ENCODE measurements at regions not wholly inside any gene's neighbourhood (a gene's known extent, or its start where the extent isn't known, plus 50 kb on each side); places are given as distances from the start of the nearest gene placed in this dataset.
A peak's percentile ranks its signal among the peaks of the same experiment; 100 is the strongest.

DNA sequence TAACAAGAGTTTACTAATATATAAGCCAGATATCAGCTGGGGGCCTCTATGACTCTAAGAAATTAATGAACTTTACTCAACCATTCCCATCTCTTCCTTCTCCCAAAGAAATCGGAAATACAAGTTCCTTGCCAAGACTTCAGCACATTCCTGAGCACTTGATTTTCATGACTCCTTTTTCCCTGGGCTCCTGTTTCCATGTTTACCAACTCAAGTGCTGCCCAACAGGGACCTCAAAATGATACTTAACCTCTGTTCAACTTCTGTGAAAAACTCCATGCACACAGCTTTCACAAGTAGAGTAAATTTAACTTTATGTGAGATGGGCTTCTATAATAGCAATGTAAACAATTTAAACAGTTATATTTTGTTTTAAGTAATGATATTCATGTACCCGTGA is 315.8 kb upstream of the CDIN1 start:
- Mint-ChIP-seq H3K36me3 (no peaks in the 10 kb centered on the region), H3K4me1 (no peaks in the 10 kb centered on the region), H3K9me3 (peaks cover 0 to 5% of the 10 kb centered on the region in 2 donors), H3K27ac (no peak overlapping the region), H3K4me3 (no peak overlapping the region), H3K27me3 (no peaks in the 10 kb centered on the region)
- no peak for ATAC-seq (replicated peaks)
- DNase-seq, result no peak

DNA sequence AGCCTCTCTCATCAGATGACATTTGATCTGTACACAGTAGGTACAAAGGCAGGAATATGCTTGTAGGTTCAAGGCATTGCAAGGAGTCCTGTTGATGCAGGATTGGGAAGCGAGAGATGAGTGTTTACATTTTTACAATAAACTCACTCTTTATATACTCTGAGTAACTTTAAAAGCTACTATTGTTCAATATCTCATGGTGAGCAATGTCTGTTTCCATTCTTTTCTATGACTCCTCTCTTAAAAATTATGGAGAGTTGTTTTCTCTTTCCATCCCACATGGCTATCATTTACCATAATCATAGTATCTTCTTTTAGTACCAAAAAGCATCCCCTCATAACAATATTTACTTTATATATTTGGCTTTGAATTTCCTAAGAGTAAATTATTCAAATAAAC is 314.0 kb upstream of the CDIN1 start:
- Mint-ChIP-seq H3K27ac (no peak overlapping the region), H3K4me1 (no peaks in the 10 kb centered on the region)
- no peak for ATAC-seq (replicated peaks)

DNA sequence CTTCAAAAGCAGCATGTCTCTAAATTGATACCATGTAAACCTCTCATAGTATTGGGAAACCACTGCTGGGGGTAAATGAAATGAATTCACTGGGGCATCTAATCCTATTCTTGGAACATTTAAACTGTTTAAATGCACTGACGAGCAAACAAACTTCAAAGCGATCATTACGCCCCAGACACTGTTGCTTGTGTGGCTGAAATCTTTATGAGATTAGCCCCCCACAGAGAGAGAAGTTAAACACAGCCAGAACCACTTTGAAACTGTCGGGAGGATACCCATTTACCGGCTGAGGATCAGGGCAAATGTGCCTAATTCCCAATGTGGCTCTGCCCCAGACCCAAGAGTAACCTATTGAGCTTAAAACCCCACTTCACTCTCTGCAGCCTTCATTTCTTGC is 308.4 kb upstream of the CDIN1 start:
- no peaks in the 10 kb centered on the region for H3K27me3 Mint-ChIP-seq
- no peak overlapping the region for H3K27ac Mint-ChIP-seq
- H3K4me3 Mint-ChIP-seq, result no peak overlapping the region
- no peak for ATAC-seq (replicated peaks)
- DNase-seq, result no peak
- H3K9me3 Mint-ChIP-seq, result peaks cover 0 to 3% of the 10 kb centered on the region in 2 donors
- no peaks in the 10 kb centered on the region for H3K4me1 Mint-ChIP-seq
- no peaks in the 10 kb centered on the region for H3K36me3 Mint-ChIP-seq

More for the DNA sequence above, 314.0 kb upstream of the CDIN1 start:
- H3K36me3 Mint-ChIP-seq, result no peaks in the 10 kb centered on the region
- H3K27me3 Mint-ChIP-seq, result no peaks in the 10 kb centered on the region
- peaks cover 0 to 5% of the 10 kb centered on the region in 2 donors for H3K9me3 Mint-ChIP-seq
- DNase-seq, result no peak
- H3K4me3 Mint-ChIP-seq, result no peak overlapping the region

DNA sequence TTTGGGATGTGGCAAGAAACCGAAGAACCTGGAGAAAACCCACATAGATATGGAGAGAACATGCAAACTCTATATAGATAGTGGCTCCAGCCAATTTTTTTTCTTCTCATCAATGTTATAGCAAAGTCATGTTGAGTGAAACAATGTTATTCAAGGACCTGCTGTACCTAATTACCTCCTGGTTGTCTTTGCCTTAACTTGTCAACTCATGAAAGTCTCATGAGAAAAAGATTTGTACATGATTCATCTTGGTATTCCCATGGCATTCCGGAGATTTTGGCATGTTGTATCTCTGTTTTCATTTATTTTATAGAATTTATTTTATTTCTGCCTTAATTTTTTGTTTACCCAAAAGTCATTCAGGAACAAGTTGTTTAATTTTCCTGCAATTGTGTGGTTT is 303.8 kb upstream of the CDIN1 start:
- ATAC-seq (replicated peaks) (no peak), DNase-seq (no peak)
- Mint-ChIP-seq H3K4me3 (no peak overlapping the region), H3K4me1 (no peaks in the 10 kb centered on the region), H3K36me3 (no peaks in the 10 kb centered on the region), H3K9me3 (peaks cover 10 to 18% of the 10 kb centered on the region in 2 donors), H3K27me3 (no peaks in the 10 kb centered on the region), H3K27ac (peak overlapping the region; percentile 17)

DNA sequence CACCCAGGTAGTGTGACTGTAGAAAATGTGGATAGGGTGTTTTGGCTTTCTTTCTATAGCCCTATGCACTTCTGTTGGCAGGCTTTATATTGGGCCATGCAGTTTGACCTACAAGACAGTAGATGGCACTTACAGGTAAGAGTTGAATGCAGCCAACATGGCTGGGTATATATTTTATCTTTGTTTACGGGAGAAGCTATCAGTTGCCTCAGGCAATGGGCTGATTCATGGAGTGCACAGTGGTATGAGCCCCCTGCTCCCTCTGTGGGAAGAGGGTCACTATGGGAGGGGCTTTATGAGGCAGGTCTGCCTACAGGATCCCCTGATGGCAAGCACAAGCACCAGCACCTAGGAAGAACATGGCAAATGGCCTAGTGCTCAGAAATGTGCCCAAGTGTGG is 301.2 kb upstream of the CDIN1 start:
- Mint-ChIP-seq H3K27me3 (no peaks in the 10 kb centered on the region), H3K27ac (no peak overlapping the region), H3K4me3 (no peak overlapping the region), H3K36me3 (no peaks in the 10 kb centered on the region), H3K4me1 (no peaks in the 10 kb centered on the region), H3K9me3 (peaks cover 10 to 18% of the 10 kb centered on the region in 2 donors)
- ATAC-seq (replicated peaks) (no peak), DNase-seq (no peak)

DNA sequence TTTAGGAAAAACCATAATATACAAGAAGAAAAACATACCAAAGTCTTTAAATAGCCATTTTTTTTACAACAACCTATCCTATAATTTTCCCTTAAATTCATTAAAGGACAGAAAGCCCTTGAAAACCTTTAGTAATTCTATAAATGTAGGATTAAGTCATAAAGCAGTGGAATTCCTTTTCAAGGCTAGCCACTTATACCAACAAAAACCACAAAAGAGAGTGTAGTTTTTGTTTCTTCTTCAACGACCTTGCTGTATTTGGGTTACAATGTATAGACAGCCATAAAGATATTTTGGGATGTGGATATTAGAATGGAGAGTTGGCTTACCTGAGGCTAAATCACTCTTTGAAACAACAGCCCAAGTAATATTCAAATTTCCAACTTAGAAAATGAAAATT is 296.6 kb upstream of the CDIN1 start:
- no peak overlapping the region for H3K4me3 Mint-ChIP-seq
- DNase-seq, result no peak
- peaks cover 6 to 12% of the 10 kb centered on the region in 2 donors for H3K9me3 Mint-ChIP-seq
- no peak for ATAC-seq (replicated peaks)
- H3K4me1 Mint-ChIP-seq, result no peaks in the 10 kb centered on the region
- no peaks in the 10 kb centered on the region for H3K27me3 Mint-ChIP-seq
- no peaks in the 10 kb centered on the region for H3K36me3 Mint-ChIP-seq
- H3K27ac Mint-ChIP-seq, result no peak overlapping the region

DNA sequence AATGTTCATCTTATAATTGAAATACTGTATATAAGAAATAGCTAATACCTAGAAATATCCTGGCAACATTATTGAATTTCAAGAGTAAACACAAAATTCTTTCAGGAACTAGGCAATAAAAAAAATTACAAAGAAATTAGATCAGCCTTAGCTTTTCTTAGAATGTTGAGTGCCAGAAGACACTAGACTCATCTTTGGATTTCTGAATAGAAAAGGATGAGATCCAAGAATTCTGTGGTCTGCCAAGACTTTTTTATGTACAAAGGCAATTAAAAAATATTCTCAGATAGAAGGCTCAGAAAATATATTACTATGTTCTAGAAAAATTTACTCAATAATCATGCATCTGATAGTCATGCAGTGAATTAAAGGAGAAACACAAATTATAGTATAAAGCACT is 294.5 kb upstream of the CDIN1 start:
- DNase-seq (no peak), ATAC-seq (replicated peaks) (no peak)
- peaks cover 6 to 8% of the 10 kb centered on the region in 2 donors for H3K9me3 Mint-ChIP-seq
- peaks cover 0 to 3% of the 10 kb centered on the region in 2 donors for H3K27me3 Mint-ChIP-seq
- no peak overlapping the region for H3K4me3 Mint-ChIP-seq
- no peak overlapping the region for H3K27ac Mint-ChIP-seq
- H3K36me3 Mint-ChIP-seq, result no peaks in the 10 kb centered on the region
- H3K4me1 Mint-ChIP-seq, result no peaks in the 10 kb centered on the region

DNA sequence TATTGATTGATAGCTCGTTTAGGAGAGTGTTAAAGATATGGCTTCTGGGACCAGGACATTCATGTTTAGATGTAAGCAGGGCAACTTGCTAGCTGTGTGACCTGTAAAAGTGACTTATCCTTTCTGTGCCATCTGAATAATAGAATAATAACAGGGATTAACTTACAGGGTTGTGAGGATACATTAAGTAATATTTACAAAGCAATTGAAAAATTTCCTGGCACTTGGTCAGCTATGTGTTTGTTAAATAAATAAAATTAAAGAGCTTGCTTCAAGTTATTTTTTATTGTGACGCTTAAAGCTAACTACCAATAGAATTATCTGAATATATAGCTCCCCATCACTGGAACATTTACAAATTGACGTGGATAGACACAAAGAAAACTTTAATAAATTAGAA is 287.9 kb upstream of the CDIN1 start:
- Mint-ChIP-seq H3K9me3 (peaks cover 4 to 6% of the 10 kb centered on the region in 2 donors), H3K4me3 (no peak overlapping the region), H3K4me1 (no peaks in the 10 kb centered on the region), H3K27ac (no peak overlapping the region), H3K27me3 (peaks cover 0 to 3% of the 10 kb centered on the region in 2 donors), H3K36me3 (no peaks in the 10 kb centered on the region)
- no peak for DNase-seq
- no peak for ATAC-seq (replicated peaks)

DNA sequence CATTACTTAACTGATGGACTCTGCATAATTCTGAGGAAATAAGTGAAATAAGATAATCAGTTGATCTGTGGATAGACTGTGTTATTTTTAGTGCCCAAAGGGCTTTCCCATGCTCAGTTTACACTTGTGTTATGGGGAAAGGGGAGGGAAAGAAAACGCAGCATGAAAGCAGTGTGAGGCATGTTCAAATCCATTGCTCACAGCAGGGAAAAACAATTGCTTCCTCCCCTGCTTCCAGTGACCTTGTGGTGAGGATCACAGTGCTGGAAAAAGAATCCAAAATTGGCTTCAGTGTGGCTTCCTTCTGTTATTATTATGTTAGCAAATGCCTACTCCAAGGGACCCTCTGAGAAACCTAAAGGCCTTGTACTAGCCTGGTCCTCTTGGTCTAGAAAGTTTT is 285.1 kb upstream of the CDIN1 start:
- H3K9me3 Mint-ChIP-seq, result peaks cover 0 to 3% of the 10 kb centered on the region in 2 donors
- H3K27me3 Mint-ChIP-seq, result peaks cover 0 to 2% of the 10 kb centered on the region in 2 donors
- H3K27ac Mint-ChIP-seq, result no peak overlapping the region
- no peak overlapping the region for H3K4me3 Mint-ChIP-seq
- DNase-seq (no peak), ATAC-seq (replicated peaks) (no peak)
- no peaks in the 10 kb centered on the region for H3K36me3 Mint-ChIP-seq
- H3K4me1 Mint-ChIP-seq, result no peaks in the 10 kb centered on the region

DNA sequence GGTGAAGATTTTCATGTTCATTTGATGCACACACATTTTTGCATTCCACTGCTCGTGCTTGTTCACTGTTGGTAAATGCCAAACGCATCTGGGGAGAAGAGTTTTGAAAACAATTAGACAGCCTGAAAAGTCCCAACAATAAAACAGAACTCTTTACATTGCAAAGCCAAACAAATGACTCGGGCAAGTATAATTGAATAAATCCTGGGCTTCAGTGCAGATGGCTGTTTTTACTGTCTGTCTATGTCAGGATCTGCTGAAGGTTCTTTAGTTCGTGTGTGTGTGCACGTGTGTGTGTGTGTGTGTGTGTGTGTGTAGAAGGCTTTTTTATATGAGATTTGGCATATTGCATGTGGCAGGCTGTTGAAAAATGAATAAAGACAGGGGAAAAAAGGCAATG is 277.5 kb upstream of the CDIN1 start:
- Mint-ChIP-seq H3K27ac (no peak overlapping the region), H3K27me3 (no peaks in the 10 kb centered on the region), H3K4me1 (no peaks in the 10 kb centered on the region), H3K9me3 (peaks cover 0 to 1% of the 10 kb centered on the region in 2 donors), H3K36me3 (no peaks in the 10 kb centered on the region), H3K4me3 (no peak overlapping the region)
- DNase-seq (no peak), ATAC-seq (replicated peaks) (no peak)

DNA sequence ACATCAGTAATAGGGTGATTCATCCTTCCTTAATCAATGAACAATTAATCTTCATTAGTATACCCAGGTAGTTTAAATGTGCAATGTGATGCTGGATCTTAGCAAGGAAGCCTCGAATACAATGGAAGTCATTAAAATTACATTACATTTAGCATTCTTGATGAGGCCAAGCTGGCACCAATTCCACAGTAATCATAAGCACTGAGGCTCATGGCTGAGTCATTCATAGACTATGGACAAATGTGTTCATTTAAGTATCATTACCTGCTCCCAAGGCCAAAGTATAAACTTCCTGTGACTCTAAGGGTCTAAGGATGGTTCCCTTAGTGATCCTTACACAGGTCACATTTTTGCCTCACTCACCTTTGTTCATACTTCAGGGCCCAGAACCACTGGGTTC is 266.4 kb upstream of the CDIN1 start:
- Mint-ChIP-seq H3K4me1 (no peaks in the 10 kb centered on the region), H3K9me3 (peaks cover 0 to 2% of the 10 kb centered on the region in 2 donors), H3K27ac (no peak overlapping the region), H3K27me3 (no peaks in the 10 kb centered on the region), H3K36me3 (no peaks in the 10 kb centered on the region), H3K4me3 (no peak overlapping the region)
- DNase-seq (no peak), ATAC-seq (replicated peaks) (no peak)

DNA sequence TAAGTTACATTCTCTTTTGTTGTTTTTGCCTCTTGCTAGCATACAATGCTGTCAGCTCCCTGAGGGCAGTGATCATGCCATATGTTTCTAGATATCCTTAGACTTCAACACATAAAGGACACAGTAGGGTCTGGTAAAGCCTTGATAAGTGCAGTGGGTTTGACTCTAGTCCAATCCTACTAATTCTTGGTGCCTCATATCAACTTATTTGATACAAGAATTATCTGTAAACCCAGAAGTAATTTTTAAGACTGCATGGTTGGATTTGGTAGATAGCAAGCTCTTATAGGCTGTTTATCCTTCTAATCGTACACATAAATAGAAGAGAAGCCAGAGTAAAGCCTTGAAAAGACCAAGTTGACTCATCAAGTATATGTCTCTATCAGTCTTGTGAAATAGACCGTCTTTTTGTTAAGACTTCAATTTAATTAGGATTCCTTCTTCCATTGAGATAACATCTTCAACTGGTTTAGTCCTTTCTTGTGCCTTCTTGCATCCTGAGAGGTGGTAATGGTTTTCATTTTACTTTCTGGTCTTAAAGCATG is 265.6 kb upstream of the CDIN1 start:
- H3K27me3 Mint-ChIP-seq, result no peaks in the 10 kb centered on the region
- no peak overlapping the region for H3K27ac Mint-ChIP-seq
- peaks cover 0 to 2% of the 10 kb centered on the region in 2 donors for H3K9me3 Mint-ChIP-seq
- no peak overlapping the region for H3K4me3 Mint-ChIP-seq
- H3K4me1 Mint-ChIP-seq, result no peaks in the 10 kb centered on the region
- no peaks in the 10 kb centered on the region for H3K36me3 Mint-ChIP-seq
- DNase-seq, result no peak
- ATAC-seq (replicated peaks), result no peak

DNA sequence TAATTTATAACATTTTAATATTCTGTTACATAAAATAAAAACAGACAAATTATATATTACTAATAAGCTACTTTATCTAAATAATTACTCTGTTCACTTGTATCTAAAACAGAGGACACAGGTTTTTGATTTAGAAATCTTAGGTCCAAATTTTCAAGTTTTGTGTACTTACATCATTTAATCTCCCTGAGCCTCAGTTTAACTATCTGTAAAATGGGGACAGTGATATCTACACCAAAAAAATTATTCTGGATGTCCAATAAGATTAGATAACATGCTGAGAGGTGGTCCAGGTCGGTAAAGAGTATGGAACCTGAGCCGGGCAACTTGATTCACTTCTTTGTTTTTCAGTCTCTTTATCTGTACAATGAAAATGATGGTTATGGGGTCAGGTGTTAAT is 263.8 kb upstream of the CDIN1 start:
- Mint-ChIP-seq H3K4me1 (no peaks in the 10 kb centered on the region), H3K27ac (no peak overlapping the region), H3K4me3 (no peak overlapping the region), H3K36me3 (no peaks in the 10 kb centered on the region), H3K9me3 (peaks cover 0 to 2% of the 10 kb centered on the region in 2 donors), H3K27me3 (no peaks in the 10 kb centered on the region)
- ATAC-seq (replicated peaks), result no peak
- no peak for DNase-seq

DNA sequence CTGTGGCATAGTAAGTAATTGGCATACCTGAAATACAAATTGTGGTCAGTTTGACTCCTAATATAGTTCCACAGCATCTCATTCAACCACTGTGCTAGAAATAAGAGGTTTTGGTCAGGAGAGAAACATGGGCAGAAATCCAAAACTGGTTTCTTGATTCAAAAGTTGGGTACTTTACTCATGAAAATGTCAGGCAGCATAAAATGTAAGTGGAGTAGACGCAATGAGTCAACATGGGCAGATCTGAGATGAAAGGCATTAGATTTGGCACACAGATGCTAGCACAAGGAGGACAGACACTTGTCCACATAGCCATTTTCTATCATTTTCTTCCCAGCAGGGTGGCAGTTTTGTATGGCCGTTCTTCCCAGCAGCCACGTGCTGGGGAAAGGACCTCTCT is 255.8 kb upstream of the CDIN1 start:
- ATAC-seq (replicated peaks) (no peak), DNase-seq (no peak)
- H3K27ac Mint-ChIP-seq, result no peak overlapping the region
- no peaks in the 10 kb centered on the region for H3K4me1 Mint-ChIP-seq
- H3K4me3 Mint-ChIP-seq, result no peak overlapping the region
- H3K9me3 Mint-ChIP-seq, result peaks cover 0 to 3% of the 10 kb centered on the region in 2 donors
- H3K27me3 Mint-ChIP-seq, result no peaks in the 10 kb centered on the region
- no peaks in the 10 kb centered on the region for H3K36me3 Mint-ChIP-seq

DNA sequence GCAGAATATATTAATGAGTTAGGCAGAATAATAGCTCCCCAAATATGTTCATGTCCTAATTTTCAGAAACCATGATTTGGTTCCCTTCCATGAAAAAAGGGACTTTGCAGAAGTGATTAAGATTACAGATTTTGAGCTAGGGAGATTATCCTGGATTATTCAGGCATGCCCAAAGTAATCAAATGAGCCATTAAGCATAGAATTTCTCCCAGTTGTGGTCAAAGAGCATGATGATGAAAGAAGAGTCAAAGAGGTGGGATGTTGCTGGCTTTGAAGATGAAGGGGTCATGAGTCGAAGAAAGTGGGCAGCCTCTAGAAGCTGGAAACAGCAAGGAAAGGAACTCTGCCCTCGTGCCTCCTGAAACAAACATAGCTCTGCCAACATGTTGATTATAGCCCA is 254.2 kb upstream of the CDIN1 start:
- no peak overlapping the region for H3K27ac Mint-ChIP-seq
- no peak overlapping the region for H3K4me3 Mint-ChIP-seq
- H3K36me3 Mint-ChIP-seq, result no peaks in the 10 kb centered on the region
- DNase-seq, result no peak
- no peaks in the 10 kb centered on the region for H3K4me1 Mint-ChIP-seq
- H3K27me3 Mint-ChIP-seq, result no peaks in the 10 kb centered on the region
- H3K9me3 Mint-ChIP-seq, result peaks cover 0 to 3% of the 10 kb centered on the region in 2 donors
- no peak for ATAC-seq (replicated peaks)

DNA sequence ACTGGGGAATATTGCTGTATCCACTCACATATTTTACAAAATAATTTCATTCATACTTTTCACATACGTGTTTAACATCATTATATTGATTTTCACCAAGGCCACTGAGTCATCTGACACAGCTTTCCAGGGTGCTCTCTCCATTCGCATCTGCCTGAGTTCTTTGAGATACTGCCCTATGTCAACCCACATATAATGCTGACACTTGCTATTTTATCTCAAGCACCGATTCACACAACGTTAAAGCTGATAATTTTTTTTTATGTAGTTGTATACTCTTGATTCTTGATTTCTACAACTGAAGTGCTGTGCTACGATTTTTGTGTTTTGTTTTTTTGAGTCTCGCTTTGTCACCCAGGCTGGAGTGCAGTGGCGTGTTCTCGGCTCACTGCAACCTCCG is 249.8 kb upstream of the CDIN1 start:
- no peaks in the 10 kb centered on the region for H3K27me3 Mint-ChIP-seq
- DNase-seq (no peak), ATAC-seq (replicated peaks) (no peak)
- no peaks in the 10 kb centered on the region for H3K4me1 Mint-ChIP-seq
- H3K36me3 Mint-ChIP-seq, result no peaks in the 10 kb centered on the region
- peaks cover 0 to 4% of the 10 kb centered on the region in 2 donors for H3K9me3 Mint-ChIP-seq
- H3K4me3 Mint-ChIP-seq, result no peak overlapping the region
- no peak overlapping the region for H3K27ac Mint-ChIP-seq
